Stimulated activated CD8-positive, alpha-beta memory T cell treated with anti-CD3 and anti-CD28 coated beads, Interleukin-4, amount 100 ng/mL, for 48 hours (primary cell): ENCODE measurements at regions not wholly inside any gene's neighbourhood (a gene's known extent, or its start where the extent isn't known, plus 50 kb on each side); places are given as distances from the start of the nearest gene placed in this dataset.

ENCODE experiments used
- DNase-seq: peaks from one replicate; pipeline ENCODE4 v3.0.0-alpha.2; 2020

GRCh38 chr17:15036238-15036637, 228.9 kb downstream of the PMP22 start:
- no peak for DNase-seq

GRCh38 chr17:15031975-15032374, 233.2 kb downstream of the PMP22 start:
- DNase-seq, result no peak

GRCh38 chr17:15029469-15029868, 235.7 kb downstream of the PMP22 start:
- no peak for DNase-seq

- no peak for DNase-seq
Observed at GRCh38 chr17:15027853-15028252, 237.3 kb downstream of the PMP22 start.

GRCh38 chr17:15026088-15026487, 239.0 kb downstream of the PMP22 start:
- no peak for DNase-seq

- DNase-seq, result no peak
Observed at GRCh38 chr17:15023589-15024336, 241.4 kb downstream of the PMP22 start.

- no peak for DNase-seq
Observed at GRCh38 chr17:15019158-15019557, 246.0 kb downstream of the PMP22 start.

- no peak for DNase-seq
Observed at GRCh38 chr17:15012351-15012980, 252.7 kb downstream of the PMP22 start.

- no peak for DNase-seq
Observed at GRCh38 chr17:15009087-15009486, 256.0 kb downstream of the PMP22 start.

GRCh38 chr17:15007147-15007553, 258.0 kb downstream of the PMP22 start:
- DNase-seq, result no peak

- no peak for DNase-seq
Observed at GRCh38 chr17:15006421-15007128, 258.6 kb downstream of the PMP22 start.

- DNase-seq, result no peak
Observed at GRCh38 chr17:15000661-15001060, 264.5 kb downstream of the PMP22 start.

- DNase-seq, result no peak
Observed at GRCh38 chr17:14997290-14997689, 267.8 kb downstream of the PMP22 start.

- no peak for DNase-seq
Observed at GRCh38 chr17:14986127-14986526, 279.0 kb downstream of the PMP22 start.

- no peak for DNase-seq
Observed at GRCh38 chr17:14972844-14973243, 292.3 kb downstream of the PMP22 start.

GRCh38 chr17:14971054-14971453, 294.1 kb downstream of the PMP22 start:
- no peak for DNase-seq

- DNase-seq, result no peak
Observed at GRCh38 chr17:14959106-14959648, 305.9 kb downstream of the PMP22 start.

GRCh38 chr17:14953405-14953804, 311.7 kb downstream of the PMP22 start:
- DNase-seq, result no peak

- no peak for DNase-seq
Observed at GRCh38 chr17:14950686-14951085, 314.4 kb downstream of the PMP22 start.

GRCh38 chr17:14950216-14950615, 314.9 kb downstream of the PMP22 start:
- DNase-seq, result no peak

GRCh38 chr17:14947671-14948070, 317.5 kb downstream of the PMP22 start:
- no peak for DNase-seq

- no peak for DNase-seq
Observed at GRCh38 chr17:14946481-14946880, 318.6 kb downstream of the PMP22 start.

GRCh38 chr17:14942526-14943190, 322.5 kb downstream of the PMP22 start:
- no peak for DNase-seq
